Nucleus accumbens (tissue), 56 donors: ENCODE measurements at regions not wholly inside any gene's neighbourhood (a gene's known extent, or its start where the extent isn't known, plus 50 kb on each side); places are given as distances from the start of the nearest gene placed in this dataset.
"Not testable (repeated sequence)": the region's sequence is repeated elsewhere in the genome, so short reads cannot be mapped to it uniquely, and the experiment has no call there.

ENCODE experiments used
- DNase-seq, 56 donors: peaks; one replicate each; lab custom pipeline; 2025; lab: John Stamatoyannopoulos, UW

DNA sequence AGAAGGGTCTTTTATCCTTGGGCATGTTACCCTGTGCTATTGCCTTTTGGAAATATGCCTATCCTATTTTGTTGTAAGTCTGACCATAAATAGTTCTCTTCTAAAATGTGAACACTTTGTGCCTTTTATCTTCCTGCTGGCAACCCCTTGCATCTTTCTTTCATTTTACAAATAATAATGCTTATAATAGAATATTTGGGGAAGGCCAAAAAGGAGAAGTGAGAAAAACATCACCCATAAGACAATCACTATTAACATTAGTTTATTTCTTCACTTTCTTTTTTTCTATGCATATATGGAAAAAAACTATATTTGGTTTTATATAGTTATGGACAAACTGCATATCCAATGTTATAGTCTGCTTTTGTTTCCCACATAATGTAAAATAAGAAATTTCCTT, 64.9 kb upstream of the GBA3 start:
- not testable (repeated sequence) for DNase-seq

DNA sequence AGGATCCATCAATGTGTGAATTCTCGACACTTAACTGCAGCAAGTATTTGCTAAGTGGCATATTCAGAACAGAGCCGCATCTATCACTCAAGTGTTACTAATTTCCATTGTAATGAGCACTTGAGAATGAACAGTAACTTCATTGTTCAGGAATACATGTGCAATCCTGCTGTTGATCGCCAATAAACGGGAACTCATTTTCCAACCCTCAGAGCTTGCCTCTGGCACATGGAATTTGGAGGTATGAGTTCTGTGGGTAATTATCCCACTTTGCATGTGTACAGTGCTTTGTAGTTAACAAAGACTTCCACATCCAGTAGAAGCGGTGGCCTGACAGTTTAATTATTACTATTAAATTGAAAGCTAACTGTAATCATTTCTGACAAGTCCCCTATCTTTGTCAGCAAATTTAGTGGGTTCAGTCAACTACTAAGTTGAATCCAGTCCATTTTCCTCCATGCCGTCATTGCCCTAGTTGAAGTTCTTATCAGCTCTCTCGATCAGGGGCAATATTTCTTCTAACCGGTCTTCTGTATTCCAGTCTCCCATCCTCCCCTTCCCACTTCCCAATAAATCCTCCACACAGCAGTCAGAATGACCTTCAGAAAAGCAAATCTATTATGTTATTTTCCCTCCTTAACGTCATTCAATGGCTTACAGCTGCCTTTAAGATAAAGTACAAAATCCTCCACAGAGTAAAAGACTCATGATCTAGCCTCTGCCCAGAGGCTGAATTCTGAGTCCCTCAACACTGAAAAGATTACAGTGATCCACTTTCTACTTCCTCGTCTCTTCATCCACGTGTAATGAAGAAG, 62.4 kb upstream of the GBA3 start:
- not testable (repeated sequence) for DNase-seq

DNA sequence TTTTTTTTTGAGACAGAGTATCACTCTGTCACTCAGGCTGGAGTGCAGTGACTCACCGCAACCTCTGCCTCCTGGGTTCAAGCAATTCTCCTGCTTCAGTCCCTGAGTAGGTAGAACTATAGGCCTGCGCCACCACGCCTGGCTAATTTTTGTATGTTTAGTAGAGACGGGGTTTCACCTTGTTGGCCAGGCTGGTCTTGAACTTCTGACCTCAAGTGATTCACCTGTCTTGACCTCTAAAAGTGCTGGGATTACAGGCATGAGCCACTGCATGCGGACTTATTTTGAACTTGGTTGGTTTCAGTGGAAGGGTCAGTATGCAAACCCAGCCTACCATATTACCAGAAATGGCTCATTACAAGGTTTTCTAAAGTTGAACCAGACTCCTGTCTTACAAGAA, 61.6 kb upstream of the GBA3 start:
- DNase-seq = not testable (repeated sequence)

DNA sequence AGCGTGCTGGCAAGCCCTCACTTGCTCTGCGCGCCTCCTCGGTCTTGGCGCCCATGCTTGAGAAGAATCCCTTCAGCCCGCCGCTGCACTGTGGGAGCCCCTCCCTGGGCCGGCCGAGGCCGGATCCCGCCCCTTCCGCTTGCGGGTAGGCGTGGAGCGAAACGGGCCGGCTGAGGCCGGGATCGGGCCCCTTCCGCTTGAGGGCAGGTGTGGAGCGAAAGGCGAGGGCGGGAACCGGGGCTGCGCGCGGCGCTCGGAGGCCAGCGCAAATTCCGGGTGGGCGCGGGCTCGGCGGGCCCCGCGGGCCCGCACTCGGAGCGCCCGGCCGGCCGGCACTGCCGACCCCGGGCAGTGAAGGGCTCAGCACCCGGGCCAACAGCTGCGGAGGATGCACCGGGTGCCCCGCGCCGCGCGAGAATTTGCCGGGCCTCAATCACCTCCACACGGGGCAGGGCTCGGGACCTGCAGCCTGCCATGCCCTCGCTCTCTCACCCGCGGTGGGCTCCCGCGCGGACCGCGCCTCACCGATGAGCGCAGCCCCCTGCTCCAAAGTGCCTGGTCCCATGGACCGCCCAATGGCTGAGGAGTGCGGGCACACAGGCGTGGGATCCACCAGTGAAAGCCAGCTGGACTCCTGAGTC, 58.1 kb upstream of the GBA3 start:
- no peak for DNase-seq

DNA sequence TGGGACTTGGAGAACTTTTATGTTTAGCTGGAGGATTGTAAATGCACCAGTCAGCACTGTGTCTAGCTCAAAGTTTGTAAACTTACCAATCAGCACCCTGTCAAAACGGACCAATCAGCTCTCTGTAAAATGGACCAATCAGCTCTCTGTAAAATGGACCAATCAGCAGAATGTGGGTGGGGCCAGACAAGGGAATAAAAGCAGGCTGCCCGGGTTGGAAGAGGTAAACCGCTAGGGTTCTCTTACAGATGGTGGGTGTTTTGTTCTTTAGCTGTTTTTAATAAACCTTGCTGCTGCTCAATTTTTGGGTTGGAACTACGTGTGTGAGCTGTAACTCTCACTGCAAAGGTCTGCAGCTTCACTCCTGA, 57.6 kb upstream of the GBA3 start:
- not testable (repeated sequence) for DNase-seq

DNA sequence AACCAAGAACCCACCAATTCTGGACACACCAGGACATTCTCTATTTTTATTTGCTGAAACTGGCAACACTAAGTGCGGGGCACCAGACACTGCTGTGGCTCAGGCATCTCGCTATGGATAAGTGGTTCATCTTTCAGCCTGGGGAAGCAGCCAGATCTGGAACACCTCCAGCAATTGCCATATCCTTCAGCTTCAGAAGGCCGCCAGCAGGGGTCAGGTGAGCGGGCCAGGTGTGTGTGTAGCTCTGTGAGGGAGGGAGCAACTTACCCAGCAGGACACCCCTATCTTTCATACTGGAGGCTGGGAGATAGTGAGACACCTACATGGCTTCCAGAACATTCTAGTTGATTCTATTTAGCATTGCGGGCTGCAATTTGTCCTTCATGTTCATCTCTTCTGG, 57.0 kb upstream of the GBA3 start:
- no peak for DNase-seq

DNA sequence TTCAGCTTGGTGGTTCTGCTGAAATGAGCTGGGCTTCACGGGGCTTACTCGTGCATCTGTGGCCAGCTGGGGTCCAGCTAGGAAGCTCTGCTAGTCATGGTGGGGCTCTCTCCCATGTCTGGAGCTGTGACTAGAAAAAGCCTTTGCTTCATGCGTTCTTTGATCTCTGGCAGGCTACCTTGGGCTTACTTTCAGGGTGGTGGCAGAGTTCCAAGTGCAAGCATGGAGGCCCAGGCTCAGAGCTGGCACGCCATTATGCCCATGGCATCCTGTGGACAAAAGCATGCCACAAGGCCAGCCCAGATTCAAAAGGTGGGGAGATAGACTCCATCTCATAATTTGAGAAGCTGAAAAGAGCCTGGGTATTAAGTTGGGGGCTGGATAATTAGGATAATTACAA, 55.4 kb upstream of the GBA3 start:
- no peak for DNase-seq
